ENCODE measurements at regions not wholly inside any gene's neighbourhood (a gene's known extent, or its start where the extent isn't known, plus 50 kb on each side); places are given as distances from the start of the nearest gene placed in this dataset.

- no peaks in the 10 kb centered on the region for H3K4me1 ChIP-seq (ENCODE audit: control insufficient read depth, extremely low read depth, insufficient read depth, low read length)
- no peak overlapping the region for H3K4me2 ChIP-seq (ENCODE audit: insufficient read depth, low read length)
- no peak overlapping the region for H3K9ac ChIP-seq (replicated peaks; ENCODE audit: extremely low read depth, insufficient read depth, low read length)
- H3K27ac ChIP-seq (ENCODE audit: insufficient read depth, low read depth, low read length): no peak overlapping the region
- ChIA-PET POLR2A (no interaction called here), CTCF (no interaction called here)
- H3K9me3 ChIP-seq (replicated peaks; ENCODE audit: control insufficient read depth, insufficient read depth, low read length): no peaks in the 10 kb centered on the region
- no peaks in the 10 kb centered on the region for H3K9me1 ChIP-seq (replicated peaks; ENCODE audit: control insufficient read depth, extremely low read depth, insufficient read depth, low read length)
- intact Hi-C loops (cut with micrococcal nuclease) (no loop called here), dilution Hi-C loops (cut with MboI; ENCODE audit: extremely low pct_ligation_motif_present, low sequenced_read_pairs) (no loop called here)
- H3K4me3 ChIP-seq (replicated peaks in 1 of 3; ENCODE audit: insufficient read depth in 1 of 3, low read depth in 1 of 3, low read length in 3 of 3): no peak overlapping the region
- H3K27me3 ChIP-seq (ENCODE audit: control insufficient read depth in 2 of 2, insufficient read depth in 2 of 2, low read length in 2 of 2): no peaks in the 10 kb centered on the region
- DNase-seq (ENCODE audit: low read depth, low spot score): no peak
- no TSS peak for BruUV-seq (replicated peaks)
- TF ChIP-seq POLR2A (IDR thresholded peaks at IDR 0.05; ENCODE audit: low read depth, low read length) (no peak), MAX (IDR thresholded peaks at IDR 0.05; ENCODE audit: insufficient read depth, insufficient read length) (no peak), FOS (IDR thresholded peaks at IDR 0.05; ENCODE audit: borderline replicate concordance, insufficient read depth, low read length) (no peak), EZH2 (IDR thresholded peaks at IDR 0.05; ENCODE audit: borderline replicate concordance, low read depth, low read length, severe bottlenecking) (no peak), JUN (IDR thresholded peaks at IDR 0.05; ENCODE audit: borderline replicate concordance, insufficient read depth, insufficient read length, low read depth) (no peak), CTCF (IDR thresholded peaks at IDR 0.05; ENCODE audit: extremely low read depth in 1 of 2, insufficient read depth in 1 of 2, low read depth in 1 of 2, low read length in 2 of 2) (no peak), MYC (IDR thresholded peaks at IDR 0.05; ENCODE audit: low read depth, low read length) (no peak), POLR2AphosphoS5 (IDR thresholded peaks at IDR 0.05; ENCODE audit: insufficient read depth, low read depth, low read length) (no peak)
- H2AFZ ChIP-seq (ENCODE audit: low read depth, low read length): no peak overlapping the region
- no peak for FAIRE-seq
- H4K20me1 ChIP-seq (replicated peaks; ENCODE audit: control insufficient read depth, extremely low read depth, insufficient read depth, low read length): no peaks in the 10 kb centered on the region
- no peaks in the 10 kb centered on the region for H3K79me2 ChIP-seq (ENCODE audit: control insufficient read depth, insufficient read depth, low read length)
- no peaks in the 10 kb centered on the region for H3K36me3 ChIP-seq (ENCODE audit: control insufficient read depth in 2 of 2, extremely low read depth in 1 of 2, insufficient read depth in 2 of 2, low read length in 2 of 2)
Observed at GRCh38 chr1:96424877-96425276, 296.7 kb upstream of the PTBP2 start.

All from endothelial cell of umbilical vein (primary cell).